GM23338 (cell line): ENCODE measurements at regions not wholly inside any gene's neighbourhood (a gene's known extent, or its start where the extent isn't known, plus 50 kb on each side); places are given as distances from the start of the nearest gene placed in this dataset.

ENCODE experiments used
- ATAC-seq: fragments of 200-7000 bp; cut with Tn5 transposase; 3 replicates; pipeline ENCODE4 v1.9.1; 2020
- DNase-seq: peaks from one replicate; pipeline ENCODE4 v3.0.0-alpha.2; 2015; ENCODE audit warnings: low spot score
- H2AFZ ChIP-seq: fragments of 200-600 bp; sonication (generic); 2 replicates; pipeline ENCODE4 v1.8.0; 2016; ENCODE audit warnings: antibody characterized with exemption, mild to moderate bottlenecking, moderate library complexity
- H3F3A ChIP-seq: fragments of 200-600 bp; sonication (generic); replicated peaks from 2 replicates; pipeline ENCODE4 v1.8.0; 2017; ENCODE audit warnings: antibody characterized with exemption, mixed run types, low read depth
- H3K27ac ChIP-seq: fragments of 200-600 bp; sonication (generic); 2 replicates; pipeline ENCODE4 v1.6.1; 2016; ENCODE audit warnings: low read depth
- H3K27me3 ChIP-seq: fragments of 200-600 bp; sonication (generic); 2 replicates; pipeline ENCODE4 v1.8.0; 2016; ENCODE audit warnings: mild to moderate bottlenecking, mixed run types, moderate library complexity; ENCODE audit not compliant: insufficient read depth
- H3K36me3 ChIP-seq: fragments of 200-600 bp; sonication (generic); 2 replicates; pipeline ENCODE4 v1.8.0; 2016; ENCODE audit warnings: mild to moderate bottlenecking; ENCODE audit not compliant: insufficient read depth
- H3K4me1 ChIP-seq: fragments of 200-600 bp; sonication (generic); 2 replicates; pipeline ENCODE4 v1.8.0; 2016; ENCODE audit warnings: mild to moderate bottlenecking, moderate library complexity; ENCODE audit not compliant: insufficient read depth
- H3K4me2 ChIP-seq: fragments of 200-600 bp; sonication (generic); 2 replicates; pipeline ENCODE4 v1.7.1; 2017; ENCODE audit warnings: mixed run types
- H3K4me3 ChIP-seq: fragments of 200-600 bp; sonication (generic); 2 replicates; pipeline ENCODE4 v1.6.1; 2016; ENCODE audit warnings: mixed run types
- H3K79me2 ChIP-seq: fragments of 200-600 bp; sonication (generic); replicated peaks from 2 replicates; pipeline ENCODE4 v1.8.0; 2017; ENCODE audit warnings: mild to moderate bottlenecking; ENCODE audit not compliant: insufficient read depth
- H3K9me2 ChIP-seq: fragments of 200-600 bp; sonication (generic); 2 replicates; pipeline ENCODE4 v1.8.0; 2017; ENCODE audit not compliant: insufficient read depth
- H4K20me1 ChIP-seq: fragments of 200-600 bp; sonication (generic); replicated peaks from 2 replicates; pipeline ENCODE4 v1.8.0; 2017; ENCODE audit warnings: mild to moderate bottlenecking; ENCODE audit not compliant: insufficient read depth
- H3K27ac Mint-ChIP-seq: 2 replicates; pipeline ENCODE4 v1.8.0; 2020; ENCODE audit warnings: inconsistent platforms, mild to moderate bottlenecking, moderate library complexity, mixed read lengths
- H3K27me3 Mint-ChIP-seq: 3 replicates; pipeline ENCODE4 v1.8.0; 2022; ENCODE audit warnings: low read depth, mild to moderate bottlenecking, moderate library complexity, mixed read lengths, inconsistent platforms; ENCODE audit not compliant: insufficient read depth, poor library complexity
- H3K36me3 Mint-ChIP-seq: 3 replicates; pipeline ENCODE4 v1.8.0; 2021; ENCODE audit warnings: low read depth, mild to moderate bottlenecking, inconsistent platforms, moderate library complexity, mixed read lengths
- H3K4me1 Mint-ChIP-seq: 3 replicates; pipeline ENCODE4 v1.8.0; 2020; ENCODE audit warnings: mild to moderate bottlenecking, inconsistent platforms, mixed read lengths
- H3K4me3 Mint-ChIP-seq: 3 replicates; pipeline ENCODE4 v1.8.0; 2021; ENCODE audit warnings: moderate library complexity, mild to moderate bottlenecking, inconsistent platforms, mixed read lengths
- H3K9me3 Mint-ChIP-seq: 3 replicates; pipeline ENCODE4 v1.8.0; 2020; ENCODE audit warnings: moderate library complexity, mild to moderate bottlenecking, inconsistent platforms, mixed read lengths
- EZH2 ChIP-seq: fragments of 200-600 bp; sonication (generic); IDR thresholded peaks from one replicate; pipeline ENCODE4 v1.8.0; 2017; ENCODE audit warnings: antibody characterized with exemption, mild to moderate bottlenecking, low read depth; ENCODE audit not compliant: unreplicated experiment
- EZH2phosphoT487 ChIP-seq: fragments of 200-600 bp; sonication (generic); IDR thresholded peaks from one replicate; pipeline ENCODE4 v1.8.1; 2018; ENCODE audit warnings: antibody characterized with exemption; ENCODE audit not compliant: unreplicated experiment
- JUNB ChIP-seq: IDR thresholded peaks from one replicate; pipeline ENCODE4 v1.6.1; 2016; ENCODE audit warnings: antibody characterized with exemption; ENCODE audit not compliant: unreplicated experiment
- NANOG ChIP-seq: IDR thresholded peaks from 2 replicates; pipeline ENCODE4 v1.6.1; 2016; ENCODE audit warnings: antibody characterized with exemption, borderline replicate concordance
- POLR2AphosphoS5 ChIP-seq: IDR thresholded peaks from 2 replicates; pipeline ENCODE4 v1.6.1; 2016; ENCODE audit warnings: antibody characterized with exemption, low read depth
- STAT1 ChIP-seq: IDR thresholded peaks from one replicate; pipeline ENCODE4 v1.6.1; 2016; ENCODE audit warnings: antibody characterized with exemption; ENCODE audit not compliant: unreplicated experiment
- ZNF114 ChIP-seq: fragments of 250-450 bp; sonication (Bioruptor Pico); IDR thresholded peaks from 2 replicates; pipeline ENCODE4 v1.5.0; 2020; ENCODE audit warnings: mild to moderate bottlenecking, moderate library complexity
- ZNF331 ChIP-seq: fragments of 250-450 bp; sonication (Bioruptor Pico); IDR thresholded peaks from 2 replicates; pipeline ENCODE4 v1.5.0; 2020; ENCODE audit warnings: low read depth, mild to moderate bottlenecking, moderate library complexity
- TF ChIP-seq, protein P1 (sequence below): fragments of 250-450 bp; sonication (Bioruptor Pico); IDR thresholded peaks from 2 replicates; pipeline ENCODE4 v1.5.0; 2020; ENCODE audit warnings: mild to moderate bottlenecking, moderate library complexity

GRCh38 chr15:77688693-77689092 lies 56.0 kb upstream of the LINGO1 start (continued):
- TF ChIP-seq, protein P1, sequence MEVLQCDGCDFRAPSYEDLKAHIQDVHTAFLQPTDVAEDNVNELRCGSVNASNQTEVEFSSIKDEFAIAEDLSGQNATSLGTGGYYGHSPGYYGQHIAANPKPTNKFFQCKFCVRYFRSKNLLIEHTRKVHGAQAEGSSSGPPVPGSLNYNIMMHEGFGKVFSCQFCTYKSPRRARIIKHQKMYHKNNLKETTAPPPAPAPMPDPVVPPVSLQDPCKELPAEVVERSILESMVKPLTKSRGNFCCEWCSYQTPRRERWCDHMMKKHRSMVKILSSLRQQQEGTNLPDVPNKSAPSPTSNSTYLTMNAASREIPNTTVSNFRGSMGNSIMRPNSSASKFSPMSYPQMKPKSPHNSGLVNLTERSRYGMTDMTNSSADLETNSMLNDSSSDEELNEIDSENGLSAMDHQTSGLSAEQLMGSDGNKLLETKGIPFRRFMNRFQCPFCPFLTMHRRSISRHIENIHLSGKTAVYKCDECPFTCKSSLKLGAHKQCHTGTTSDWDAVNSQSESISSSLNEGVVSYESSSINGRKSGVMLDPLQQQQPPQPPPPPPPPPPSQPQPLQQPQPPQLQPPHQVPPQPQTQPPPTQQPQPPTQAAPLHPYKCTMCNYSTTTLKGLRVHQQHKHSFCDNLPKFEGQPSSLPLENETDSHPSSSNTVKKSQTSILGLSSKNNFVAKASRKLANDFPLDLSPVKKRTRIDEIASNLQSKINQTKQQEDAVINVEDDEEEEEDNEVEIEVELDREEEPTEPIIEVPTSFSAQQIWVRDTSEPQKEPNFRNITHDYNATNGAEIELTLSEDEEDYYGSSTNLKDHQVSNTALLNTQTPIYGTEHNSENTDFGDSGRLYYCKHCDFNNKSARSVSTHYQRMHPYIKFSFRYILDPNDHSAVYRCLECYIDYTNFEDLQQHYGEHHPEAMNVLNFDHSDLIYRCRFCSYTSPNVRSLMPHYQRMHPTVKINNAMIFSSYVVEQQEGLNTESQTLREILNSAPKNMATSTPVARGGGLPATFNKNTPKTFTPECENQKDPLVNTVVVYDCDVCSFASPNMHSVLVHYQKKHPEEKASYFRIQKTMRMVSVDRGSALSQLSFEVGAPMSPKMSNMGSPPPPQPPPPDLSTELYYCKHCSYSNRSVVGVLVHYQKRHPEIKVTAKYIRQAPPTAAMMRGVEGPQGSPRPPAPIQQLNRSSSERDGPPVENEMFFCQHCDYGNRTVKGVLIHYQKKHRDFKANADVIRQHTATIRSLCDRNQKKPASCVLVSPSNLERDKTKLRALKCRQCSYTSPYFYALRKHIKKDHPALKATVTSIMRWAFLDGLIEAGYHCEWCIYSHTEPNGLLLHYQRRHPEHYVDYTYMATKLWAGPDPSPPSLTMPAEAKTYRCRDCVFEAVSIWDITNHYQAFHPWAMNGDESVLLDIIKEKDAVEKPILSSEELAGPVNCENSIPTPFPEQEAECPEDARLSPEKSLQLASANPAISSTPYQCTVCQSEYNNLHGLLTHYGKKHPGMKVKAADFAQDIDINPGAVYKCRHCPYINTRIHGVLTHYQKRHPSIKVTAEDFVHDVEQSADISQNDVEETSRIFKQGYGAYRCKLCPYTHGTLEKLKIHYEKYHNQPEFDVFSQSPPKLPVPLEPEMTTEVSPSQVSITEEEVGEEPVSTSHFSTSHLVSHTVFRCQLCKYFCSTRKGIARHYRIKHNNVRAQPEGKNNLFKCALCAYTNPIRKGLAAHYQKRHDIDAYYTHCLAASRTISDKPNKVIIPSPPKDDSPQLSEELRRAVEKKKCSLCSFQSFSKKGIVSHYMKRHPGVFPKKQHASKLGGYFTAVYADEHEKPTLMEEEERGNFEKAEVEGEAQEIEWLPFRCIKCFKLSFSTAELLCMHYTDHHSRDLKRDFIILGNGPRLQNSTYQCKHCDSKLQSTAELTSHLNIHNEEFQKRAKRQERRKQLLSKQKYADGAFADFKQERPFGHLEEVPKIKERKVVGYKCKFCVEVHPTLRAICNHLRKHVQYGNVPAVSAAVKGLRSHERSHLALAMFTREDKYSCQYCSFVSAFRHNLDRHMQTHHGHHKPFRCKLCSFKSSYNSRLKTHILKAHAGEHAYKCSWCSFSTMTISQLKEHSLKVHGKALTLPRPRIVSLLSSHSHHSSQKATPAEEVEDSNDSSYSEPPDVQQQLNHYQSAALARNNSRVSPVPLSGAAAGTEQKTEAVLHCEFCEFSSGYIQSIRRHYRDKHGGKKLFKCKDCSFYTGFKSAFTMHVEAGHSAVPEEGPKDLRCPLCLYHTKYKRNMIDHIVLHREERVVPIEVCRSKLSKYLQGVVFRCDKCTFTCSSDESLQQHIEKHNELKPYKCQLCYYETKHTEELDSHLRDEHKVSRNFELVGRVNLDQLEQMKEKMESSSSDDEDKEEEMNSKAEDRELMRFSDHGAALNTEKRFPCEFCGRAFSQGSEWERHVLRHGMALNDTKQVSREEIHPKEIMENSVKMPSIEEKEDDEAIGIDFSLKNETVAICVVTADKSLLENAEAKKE (CRISPR knock-in tag), result no peak
- TF ChIP-seq ZNF331 (CRISPR knock-in tag), result no peak
- TF ChIP-seq JUNB, result no peak
- no peak for TF ChIP-seq NANOG

DNA sequence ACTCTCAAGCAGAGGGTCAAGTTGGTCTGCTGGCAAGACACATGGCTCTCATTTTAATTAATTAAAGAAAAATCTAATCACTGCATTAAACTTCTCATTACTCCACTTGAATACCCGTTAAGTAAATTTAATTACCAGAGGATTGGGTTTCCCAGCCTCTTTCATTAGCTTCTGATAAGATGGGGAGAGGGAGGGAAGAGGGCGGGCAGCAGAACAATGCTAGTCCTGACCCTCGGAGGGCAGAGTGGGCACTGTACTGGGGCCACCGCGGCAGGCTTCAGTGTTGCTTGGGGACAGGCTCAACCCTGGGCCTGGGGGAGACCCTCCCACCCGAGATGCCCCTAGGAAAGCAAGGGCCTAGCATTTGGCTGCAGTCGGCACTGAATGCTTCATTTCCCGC lies 55.6 kb upstream of the LINGO1 start:
- Histone ChIP-seq H3K36me3 (no peaks in the 10 kb centered on the region), H3K4me2 (no peak overlapping the region), H3K27me3 (no peaks in the 10 kb centered on the region), H3K79me2 (no peaks in the 10 kb centered on the region), H3K27ac (no peak overlapping the region), H3K4me1 (no peaks in the 10 kb centered on the region), H2AFZ (no peak overlapping the region), H3K4me3 (no peak overlapping the region), H3K9me2 (no peaks in the 10 kb centered on the region), H3F3A (no peaks in the 10 kb centered on the region), H4K20me1 (no peaks in the 10 kb centered on the region)
- Mint-ChIP-seq H3K27ac (no peak overlapping the region), H3K36me3 (no peaks in the 10 kb centered on the region), H3K4me3 (no peak overlapping the region), H3K4me1 (peaks cover 7% of the 10 kb centered on the region), H3K27me3 (peaks cover 11% of the 10 kb centered on the region), H3K9me3 (no peaks in the 10 kb centered on the region; the same call in 2 of the 3 replicates)
- no peak for ATAC-seq
- no peak for DNase-seq
- TF ChIP-seq STAT1 (no peak), EZH2 (no peak), EZH2phosphoT487 (no peak), ZNF114 (CRISPR knock-in tag) (no peak), JUNB (no peak), ZNF331 (CRISPR knock-in tag) (no peak), POLR2AphosphoS5 (no peak)
- TF ChIP-seq, protein P1 (CRISPR knock-in tag), result no peak
